ENCODE measurements at regions not wholly inside any gene's neighbourhood (a gene's known extent, or its start where the extent isn't known, plus 50 kb on each side); places are given as distances from the start of the nearest gene placed in this dataset.

GRCh38 chr2:180115269-180115668 lies 108.2 kb upstream of the CWC22 start:
- no TSS peak for BruUV-seq (replicated peaks)
- ChIA-PET CTCF (no interaction called here), POLR2A (ENCODE audit: unreplicated experiment) (no interaction called here)
- no peak for TF ChIP-seq EZH2 (IDR thresholded peaks at IDR 0.05; ENCODE audit: low read depth)
- TF ChIP-seq CTCF (conservative IDR thresholded peaks at IDR 0.05), result no peak
- H3K79me2 ChIP-seq (ENCODE audit: low read depth), result no peaks in the 10 kb centered on the region
- no peaks in the 10 kb centered on the region for H3K36me3 ChIP-seq (ENCODE audit: low read depth)
- H3K4me2 ChIP-seq, result no peak overlapping the region
- no peaks in the 10 kb centered on the region for H3F3A ChIP-seq (ENCODE audit: insufficient read depth, low read depth)
- H3K9me2 ChIP-seq (ENCODE audit: insufficient read depth), result peaks cover 4% of the 10 kb centered on the region; the same call in 1 of the 2 replicates
- H4K20me1 ChIP-seq (ENCODE audit: insufficient read depth), result no peaks in the 10 kb centered on the region
- H3K9me3 ChIP-seq (ENCODE audit: insufficient read depth, low read depth), result no peaks in the 10 kb centered on the region
- no peak overlapping the region for H3K27ac ChIP-seq
- intact Hi-C loops (cut with micrococcal nuclease; ENCODE audit: unreplicated experiment), result no loop called here
- no peaks in the 10 kb centered on the region for H3K27me3 ChIP-seq (ENCODE audit: insufficient read depth, low read depth)
- no peaks in the 10 kb centered on the region for H3K4me1 ChIP-seq (replicated peaks; ENCODE audit: insufficient read depth)
- DNase-seq, result no peak
- no peak overlapping the region for H3K4me3 ChIP-seq
- H2AFZ ChIP-seq, result no peak overlapping the region

- intact Hi-C loops (cut with micrococcal nuclease; ENCODE audit: unreplicated experiment), result no loop called here
- H3K4me2 ChIP-seq, result no peak overlapping the region
- TF ChIP-seq CTCF (conservative IDR thresholded peaks at IDR 0.05), result no peak
- TF ChIP-seq EZH2 (IDR thresholded peaks at IDR 0.05; ENCODE audit: low read depth), result no peak
Observed at GRCh38 chr2:180111901-180112300, 104.8 kb upstream of the CWC22 start.

GRCh38 chr2:180110469-180110868 lies 103.4 kb upstream of the CWC22 start:
- H3K9me2 ChIP-seq (ENCODE audit: insufficient read depth), result no peaks in the 10 kb centered on the region
- H4K20me1 ChIP-seq (ENCODE audit: insufficient read depth), result no peaks in the 10 kb centered on the region
- CTCF ChIA-PET, result no interaction called here
- H3K36me3 ChIP-seq (ENCODE audit: low read depth), result no peaks in the 10 kb centered on the region
- BruUV-seq (replicated peaks), result no TSS peak
- H3K27ac ChIP-seq, result no peak overlapping the region
- no peak overlapping the region for H3K4me2 ChIP-seq
- H3K27me3 ChIP-seq (ENCODE audit: insufficient read depth, low read depth), result no peaks in the 10 kb centered on the region
- no peak for TF ChIP-seq CTCF (conservative IDR thresholded peaks at IDR 0.05)
- TF ChIP-seq EZH2 (IDR thresholded peaks at IDR 0.05; ENCODE audit: low read depth), result no peak
- H3F3A ChIP-seq (ENCODE audit: insufficient read depth, low read depth), result no peaks in the 10 kb centered on the region
- DNase-seq, result no peak
- POLR2A ChIA-PET (ENCODE audit: unreplicated experiment), result no interaction called here
- no peak overlapping the region for H2AFZ ChIP-seq
- no peaks in the 10 kb centered on the region for H3K79me2 ChIP-seq (ENCODE audit: low read depth)
- intact Hi-C loops (cut with micrococcal nuclease; ENCODE audit: unreplicated experiment), result no loop called here
- no peaks in the 10 kb centered on the region for H3K4me1 ChIP-seq (replicated peaks; ENCODE audit: insufficient read depth)
- H3K4me3 ChIP-seq, result no peak overlapping the region
- no peaks in the 10 kb centered on the region for H3K9me3 ChIP-seq (ENCODE audit: insufficient read depth, low read depth)

More at GRCh38 chr2:180111901-180112300, 104.8 kb upstream of the CWC22 start:
- no peak overlapping the region for H3K27ac ChIP-seq
- no peak overlapping the region for H2AFZ ChIP-seq
- no peaks in the 10 kb centered on the region for H3K27me3 ChIP-seq (ENCODE audit: insufficient read depth, low read depth)
- no peak for DNase-seq
- no peaks in the 10 kb centered on the region for H3K9me2 ChIP-seq (ENCODE audit: insufficient read depth)
- ChIA-PET CTCF (no interaction called here), POLR2A (ENCODE audit: unreplicated experiment) (no interaction called here)
- no peak overlapping the region for H3K4me3 ChIP-seq
- no peaks in the 10 kb centered on the region for H3K9me3 ChIP-seq (ENCODE audit: insufficient read depth, low read depth)
- no peaks in the 10 kb centered on the region for H4K20me1 ChIP-seq (ENCODE audit: insufficient read depth)
- H3F3A ChIP-seq (ENCODE audit: insufficient read depth, low read depth), result no peaks in the 10 kb centered on the region
- no peaks in the 10 kb centered on the region for H3K4me1 ChIP-seq (replicated peaks; ENCODE audit: insufficient read depth)
- no peaks in the 10 kb centered on the region for H3K79me2 ChIP-seq (ENCODE audit: low read depth)
- no TSS peak for BruUV-seq (replicated peaks)
- no peaks in the 10 kb centered on the region for H3K36me3 ChIP-seq (ENCODE audit: low read depth)
